ENCODE measurements at regions not wholly inside any gene's neighbourhood (a gene's known extent, or its start where the extent isn't known, plus 50 kb on each side); places are given as distances from the start of the nearest gene placed in this dataset.

GRCh38 chr5:163221581-163221980 lies 215.8 kb upstream of the CCNG1 start:
- no peak for DNase-seq (ENCODE audit: low read depth)
- no peak for TF ChIP-seq CTCF (IDR thresholded peaks at IDR 0.05; ENCODE audit: insufficient read depth, low read length)
- no peak overlapping the region for H3K4me3 ChIP-seq (ENCODE audit: low read depth, low read length)

GRCh38 chr5:163222982-163223381 lies 214.4 kb upstream of the CCNG1 start:
- TF ChIP-seq CTCF (IDR thresholded peaks at IDR 0.05; ENCODE audit: insufficient read depth, low read length) = no peak
- no peak overlapping the region for H3K4me3 ChIP-seq (ENCODE audit: low read depth, low read length)
- DNase-seq (ENCODE audit: low read depth) = no peak

GRCh38 chr5:163244445-163244987 lies 192.9 kb upstream of the CCNG1 start:
- TF ChIP-seq CTCF (IDR thresholded peaks at IDR 0.05; ENCODE audit: insufficient read depth, low read length) = no peak

GRCh38 chr5:163245584-163245983 lies 191.8 kb upstream of the CCNG1 start:
- DNase-seq (ENCODE audit: low read depth) = no peak
- TF ChIP-seq CTCF (IDR thresholded peaks at IDR 0.05; ENCODE audit: insufficient read depth, low read length) = no peak
- H3K4me3 ChIP-seq (ENCODE audit: low read depth, low read length) = no peak overlapping the region

More at GRCh38 chr5:163244445-163244987, 192.9 kb upstream of the CCNG1 start:
- DNase-seq (ENCODE audit: low read depth) = no peak
- H3K4me3 ChIP-seq (ENCODE audit: low read depth, low read length) = no peak overlapping the region

- TF ChIP-seq CTCF (IDR thresholded peaks at IDR 0.05; ENCODE audit: insufficient read depth, low read length) = no peak
- H3K4me3 ChIP-seq (ENCODE audit: low read depth, low read length) = no peak overlapping the region
- peak; percentile 1 for DNase-seq (ENCODE audit: low read depth)
These were observed 189.1 kb upstream of the CCNG1 start for GRCh38 chr5:163248333-163248732.

GRCh38 chr5:163248871-163249270 lies 188.5 kb upstream of the CCNG1 start:
- DNase-seq (ENCODE audit: low read depth) = peak; percentile 25
- TF ChIP-seq CTCF (IDR thresholded peaks at IDR 0.05; ENCODE audit: insufficient read depth, low read length) = no peak
- H3K4me3 ChIP-seq (ENCODE audit: low read depth, low read length) = no peak overlapping the region

- no peak overlapping the region for H3K4me3 ChIP-seq (ENCODE audit: low read depth, low read length)
- no peak for DNase-seq (ENCODE audit: low read depth)
- TF ChIP-seq CTCF (IDR thresholded peaks at IDR 0.05; ENCODE audit: insufficient read depth, low read length) = no peak
These were observed 184.4 kb upstream of the CCNG1 start for GRCh38 chr5:163252950-163253349.
